MCF 10A (cell line): ENCODE measurements at regions not wholly inside any gene's neighbourhood (a gene's known extent, or its start where the extent isn't known, plus 50 kb on each side); places are given as distances from the start of the nearest gene placed in this dataset.

Source experiments
- BruUV-seq: library from RNA; stranded (reverse); fragments of 400-500 nt; replicated peaks from 2 replicates; lab custom pipeline; 2021; lab: Mats Ljungman, UMichigan
- CTCF ChIA-PET: fragments of 300-600 bp; sonication (Branson Sonifier 250); formaldehyde crosslinking; extraction: SDS; loops from one replicate; lab custom pipeline; 2021; ENCODE audit warnings: antibody characterized with exemption, inconsistent platforms; lab: Yijun Ruan, JAX
- POLR2A ChIA-PET: fragments of 300-600, 350-650 bp; sonication (Branson Sonifier 250); formaldehyde crosslinking; extraction: SDS; loops from one replicate; lab custom pipeline; 2020; ENCODE audit warnings: antibody characterized with exemption, inconsistent platforms; lab: Yijun Ruan, JAX
- DNase-seq: peaks from one replicate; pipeline ENCODE4 v3.0.0-alpha.2; 2018; ENCODE audit not compliant: unreplicated experiment
- H3K27ac Mint-ChIP-seq: one replicate; pipeline ENCODE4 v1.8.0; 2022; ENCODE audit warnings: mild to moderate bottlenecking, low read depth, mixed read lengths; ENCODE audit not compliant: unreplicated experiment
- H3K27me3 Mint-ChIP-seq: one replicate; pipeline ENCODE4 v1.8.0; 2022; ENCODE audit warnings: mixed read lengths; ENCODE audit not compliant: insufficient read depth, unreplicated experiment
- H3K36me3 Mint-ChIP-seq: one replicate; pipeline ENCODE4 v1.8.0; 2022; ENCODE audit warnings: mild to moderate bottlenecking, moderate library complexity, mixed read lengths; ENCODE audit not compliant: insufficient read depth, unreplicated experiment
- H3K4me1 Mint-ChIP-seq: one replicate; pipeline ENCODE4 v1.8.0; 2022; ENCODE audit warnings: mixed read lengths; ENCODE audit not compliant: insufficient read depth, unreplicated experiment
- H3K4me3 Mint-ChIP-seq: one replicate; pipeline ENCODE4 v1.8.0; 2022; ENCODE audit warnings: mild to moderate bottlenecking, moderate library complexity, mixed read lengths; ENCODE audit not compliant: unreplicated experiment
- H3K9me3 Mint-ChIP-seq: one replicate; pipeline ENCODE4 v1.8.0; 2022; ENCODE audit warnings: mixed read lengths; ENCODE audit not compliant: unreplicated experiment
- intact Hi-C: fragments of 100-400 bp; cut with micrococcal nuclease; formaldehyde crosslinking; loops from 2 replicates; pipeline ENCODE4 v1.14.1; 2022
- TF ChIP-seq, protein P1 (sequence below): fragments of 200-600 bp; IDR thresholded peaks from one replicate; pipeline ENCODE4 v1.8.0; 2022; ENCODE audit warnings: antibody characterized with exemption, mild to moderate bottlenecking; ENCODE audit not compliant: unreplicated experiment

DNA sequence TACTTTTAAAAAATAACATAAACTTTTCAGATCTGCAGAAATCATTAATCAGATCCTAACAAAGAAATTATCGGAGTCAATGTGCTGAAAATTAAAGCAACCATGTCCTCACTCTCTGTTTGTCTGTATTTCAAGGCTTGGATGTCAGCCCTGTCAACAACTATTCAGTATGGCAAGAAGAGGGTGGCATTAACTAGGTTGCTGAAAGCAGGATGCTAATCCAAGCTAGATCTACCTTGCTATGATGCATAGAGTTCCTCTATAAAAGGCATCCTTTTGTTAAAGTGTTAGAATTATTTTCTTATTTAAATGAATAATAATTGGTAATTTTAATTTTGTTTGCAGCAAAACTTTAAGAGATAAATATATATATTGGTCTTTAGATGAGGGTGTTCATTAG, 800.8 kb downstream of the CDH11 start:
- Mint-ChIP-seq H3K9me3 (no peaks in the 10 kb centered on the region), H3K27ac (no peak overlapping the region), H3K27me3 (no peaks in the 10 kb centered on the region), H3K36me3 (no peaks in the 10 kb centered on the region), H3K4me1 (no peaks in the 10 kb centered on the region), H3K4me3 (no peak overlapping the region)
- no TSS peak for BruUV-seq
- intact Hi-C loops, result no loop called here
- TF ChIP-seq, protein P1, sequence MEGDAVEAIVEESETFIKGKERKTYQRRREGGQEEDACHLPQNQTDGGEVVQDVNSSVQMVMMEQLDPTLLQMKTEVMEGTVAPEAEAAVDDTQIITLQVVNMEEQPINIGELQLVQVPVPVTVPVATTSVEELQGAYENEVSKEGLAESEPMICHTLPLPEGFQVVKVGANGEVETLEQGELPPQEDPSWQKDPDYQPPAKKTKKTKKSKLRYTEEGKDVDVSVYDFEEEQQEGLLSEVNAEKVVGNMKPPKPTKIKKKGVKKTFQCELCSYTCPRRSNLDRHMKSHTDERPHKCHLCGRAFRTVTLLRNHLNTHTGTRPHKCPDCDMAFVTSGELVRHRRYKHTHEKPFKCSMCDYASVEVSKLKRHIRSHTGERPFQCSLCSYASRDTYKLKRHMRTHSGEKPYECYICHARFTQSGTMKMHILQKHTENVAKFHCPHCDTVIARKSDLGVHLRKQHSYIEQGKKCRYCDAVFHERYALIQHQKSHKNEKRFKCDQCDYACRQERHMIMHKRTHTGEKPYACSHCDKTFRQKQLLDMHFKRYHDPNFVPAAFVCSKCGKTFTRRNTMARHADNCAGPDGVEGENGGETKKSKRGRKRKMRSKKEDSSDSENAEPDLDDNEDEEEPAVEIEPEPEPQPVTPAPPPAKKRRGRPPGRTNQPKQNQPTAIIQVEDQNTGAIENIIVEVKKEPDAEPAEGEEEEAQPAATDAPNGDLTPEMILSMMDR, result no peak
- CTCF ChIA-PET, result no interaction called here
- POLR2A ChIA-PET, result no interaction called here
- no peak for DNase-seq

DNA sequence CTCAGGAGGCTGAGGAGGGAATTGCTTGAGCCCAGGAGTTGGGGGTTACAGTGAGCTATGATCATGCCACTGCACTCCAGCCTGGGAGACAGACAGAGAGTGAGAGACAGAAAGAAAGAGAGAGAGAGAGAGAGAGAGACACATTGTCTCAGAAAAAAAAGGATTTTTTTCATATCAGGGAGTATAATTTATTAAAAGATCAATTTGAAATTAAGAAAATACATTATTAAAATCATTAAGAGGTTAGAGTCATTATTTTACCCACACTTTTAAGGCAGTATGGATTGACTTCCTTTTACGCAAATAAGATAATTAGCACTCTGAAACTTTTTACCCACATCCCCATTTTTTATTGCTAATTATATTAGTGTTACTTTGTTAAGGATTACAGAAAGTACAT, 804.3 kb downstream of the CDH11 start:
- H3K4me1 Mint-ChIP-seq, result no peaks in the 10 kb centered on the region
- H3K9me3 Mint-ChIP-seq, result no peaks in the 10 kb centered on the region
- POLR2A ChIA-PET, result no interaction called here
- intact Hi-C loops, result no loop called here
- no peak for DNase-seq
- BruUV-seq, result no TSS peak
- no peaks in the 10 kb centered on the region for H3K36me3 Mint-ChIP-seq
- TF ChIP-seq, protein P1, result no peak
- CTCF ChIA-PET, result no interaction called here
- no peak overlapping the region for H3K4me3 Mint-ChIP-seq
- H3K27me3 Mint-ChIP-seq, result no peaks in the 10 kb centered on the region
- no peak overlapping the region for H3K27ac Mint-ChIP-seq

DNA sequence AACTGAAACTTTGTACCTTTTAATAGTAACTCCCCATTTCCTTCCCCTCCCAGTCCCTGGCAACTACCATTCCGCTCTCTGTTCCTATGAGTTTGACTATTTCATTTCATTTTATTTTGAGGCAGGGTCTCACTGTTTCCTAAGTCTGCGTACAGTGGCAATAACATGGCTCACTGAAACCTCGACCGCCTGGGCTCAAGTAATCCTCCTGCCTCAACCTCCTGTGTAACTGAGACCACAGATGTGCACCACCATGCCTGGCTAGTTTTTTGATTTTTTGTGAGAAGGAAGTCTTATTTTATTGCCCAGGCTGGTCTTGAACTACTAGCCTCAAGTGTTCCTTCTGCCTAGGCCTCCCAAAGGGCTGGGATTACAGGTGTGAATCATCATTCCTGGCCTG, 808.1 kb downstream of the CDH11 start:
- no TSS peak for BruUV-seq
- ChIA-PET POLR2A (no interaction called here), CTCF (no interaction called here)
- no peak overlapping the region for H3K27ac Mint-ChIP-seq
- H3K4me3 Mint-ChIP-seq, result no peak overlapping the region
- DNase-seq, result no peak
- H3K4me1 Mint-ChIP-seq, result no peaks in the 10 kb centered on the region
- intact Hi-C loops, result no loop called here
- H3K9me3 Mint-ChIP-seq, result peaks cover 8% of the 10 kb centered on the region
- no peaks in the 10 kb centered on the region for H3K27me3 Mint-ChIP-seq
- H3K36me3 Mint-ChIP-seq, result no peaks in the 10 kb centered on the region
- TF ChIP-seq, protein P1, result no peak

DNA sequence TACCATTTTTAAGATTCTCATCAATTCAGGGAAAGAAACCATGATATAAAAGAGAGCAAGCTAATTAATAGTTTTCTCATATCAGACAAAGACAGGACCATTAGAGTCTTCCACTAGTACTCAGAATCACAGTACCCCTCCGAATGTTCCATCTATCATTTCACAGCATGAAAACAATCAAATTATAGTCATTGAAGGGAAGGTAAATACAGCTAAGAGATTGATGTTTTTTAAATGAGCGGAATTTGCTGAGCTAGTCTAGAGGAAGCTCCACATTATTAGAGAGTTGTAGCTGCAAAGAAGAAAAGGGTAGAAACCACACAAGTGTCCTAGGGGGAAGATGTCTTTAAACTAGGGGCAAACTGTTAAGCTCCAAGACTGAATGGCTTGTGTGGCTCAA, 808.9 kb downstream of the CDH11 start:
- ChIA-PET CTCF (interaction anchor here (0.6 to 0.8 kb wide), 3 partner anchors 17 to 592 kb away, joined by 3 read pairs; no protein-coding TSS in a partner anchor), POLR2A (interaction anchor here (0.6 kb wide), 1 partner anchor 49 kb away, joined by 3 read pairs; no protein-coding TSS in a partner anchor)
- peaks cover 8% of the 10 kb centered on the region for H3K9me3 Mint-ChIP-seq
- no peaks in the 10 kb centered on the region for H3K27me3 Mint-ChIP-seq
- H3K36me3 Mint-ChIP-seq, result no peaks in the 10 kb centered on the region
- intact Hi-C loops, result no loop called here
- no peak for DNase-seq
- no peaks in the 10 kb centered on the region for H3K4me1 Mint-ChIP-seq
- H3K27ac Mint-ChIP-seq, result no peak overlapping the region
- no TSS peak for BruUV-seq
- TF ChIP-seq, protein P1, result no peak
- H3K4me3 Mint-ChIP-seq, result no peak overlapping the region
